HEK293 (cell line): ENCODE measurements at regions not wholly inside any gene's neighbourhood (a gene's known extent, or its start where the extent isn't known, plus 50 kb on each side); places are given as distances from the start of the nearest gene placed in this dataset.

Experiments used
- CTCF ChIP-seq: fragments of 450-650 bp; formaldehyde crosslinking; IDR thresholded peaks from 2 replicates; pipeline ENCODE4 v1.5.1; 2016; ENCODE audit warnings: missing biosample characterization, missing genetic modification characterization
- EGR2 ChIP-seq: fragments of 450-650 bp; formaldehyde crosslinking; IDR thresholded peaks from 2 replicates; pipeline ENCODE4 v1.5.1; 2016; ENCODE audit warnings: low read depth, missing biosample characterization, missing genetic modification characterization
- GLIS2 ChIP-seq: fragments of 450-650 bp; formaldehyde crosslinking; IDR thresholded peaks from 2 replicates; pipeline ENCODE4 v1.5.1; 2016; ENCODE audit warnings: missing biosample characterization, missing genetic modification characterization
- TF ChIP-seq, protein P1 (sequence below): fragments of 450-650 bp; formaldehyde crosslinking; IDR thresholded peaks from 2 replicates; pipeline ENCODE4 v1.5.1; 2017; ENCODE audit warnings: missing biosample characterization, missing genetic modification characterization

DNA sequence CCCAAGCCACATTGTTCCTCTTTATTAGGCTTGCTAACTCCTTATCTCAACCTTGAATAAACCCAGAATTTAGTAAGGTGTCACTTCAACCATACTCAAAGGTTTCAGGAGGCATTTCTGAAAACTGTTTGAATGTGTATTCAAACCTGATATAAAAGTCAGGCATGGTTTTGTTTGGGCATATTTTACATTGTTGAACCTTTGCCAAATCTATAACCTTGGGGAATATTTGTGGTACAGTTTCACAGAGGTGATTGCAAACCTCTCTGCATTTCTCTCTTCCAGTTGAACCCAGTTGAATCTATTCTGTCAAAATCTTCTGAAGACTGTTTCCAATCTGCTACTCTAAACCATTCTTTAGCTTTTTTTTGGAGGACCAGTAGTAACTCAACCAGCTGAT, 409.0 kb downstream of the TECRL start:
- TF ChIP-seq GLIS2 (tag by site-specific recombination): no peak
- no peak for TF ChIP-seq EGR2 (tag by site-specific recombination)
- TF ChIP-seq, protein P1, sequence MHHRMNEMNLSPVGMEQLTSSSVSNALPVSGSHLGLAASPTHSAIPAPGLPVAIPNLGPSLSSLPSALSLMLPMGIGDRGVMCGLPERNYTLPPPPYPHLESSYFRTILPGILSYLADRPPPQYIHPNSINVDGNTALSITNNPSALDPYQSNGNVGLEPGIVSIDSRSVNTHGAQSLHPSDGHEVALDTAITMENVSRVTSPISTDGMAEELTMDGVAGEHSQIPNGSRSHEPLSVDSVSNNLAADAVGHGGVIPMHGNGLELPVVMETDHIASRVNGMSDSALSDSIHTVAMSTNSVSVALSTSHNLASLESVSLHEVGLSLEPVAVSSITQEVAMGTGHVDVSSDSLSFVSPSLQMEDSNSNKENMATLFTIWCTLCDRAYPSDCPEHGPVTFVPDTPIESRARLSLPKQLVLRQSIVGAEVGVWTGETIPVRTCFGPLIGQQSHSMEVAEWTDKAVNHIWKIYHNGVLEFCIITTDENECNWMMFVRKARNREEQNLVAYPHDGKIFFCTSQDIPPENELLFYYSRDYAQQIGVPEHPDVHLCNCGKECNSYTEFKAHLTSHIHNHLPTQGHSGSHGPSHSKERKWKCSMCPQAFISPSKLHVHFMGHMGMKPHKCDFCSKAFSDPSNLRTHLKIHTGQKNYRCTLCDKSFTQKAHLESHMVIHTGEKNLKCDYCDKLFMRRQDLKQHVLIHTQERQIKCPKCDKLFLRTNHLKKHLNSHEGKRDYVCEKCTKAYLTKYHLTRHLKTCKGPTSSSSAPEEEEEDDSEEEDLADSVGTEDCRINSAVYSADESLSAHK (tag by site-specific recombination): no peak
- no peak for TF ChIP-seq CTCF (tag by site-specific recombination)
